Testis (tissue), 2 donors: ENCODE measurements at regions not wholly inside any gene's neighbourhood (a gene's known extent, or its start where the extent isn't known, plus 50 kb on each side); places are given as distances from the start of the nearest gene placed in this dataset.

Experiments
- POLR2A ChIP-seq: fragments of 450-650 bp; IDR thresholded peaks from one replicate; pipeline ENCODE4 v1.6.1; 2017; ENCODE audit warnings: antibody characterized with exemption, mild to moderate bottlenecking, moderate library complexity
- TF ChIP-seq, protein P1 (sequence below), 3 experiments: fragments of 450-650 bp in 2 of 3; fragments of 200-600 bp in 1 of 3; sonication (generic) in 1 of 3; IDR thresholded peaks; one replicate each; pipeline ENCODE4 v1.5.1; 2016 to 2019; ENCODE audit warnings: antibody characterized with exemption in 3 of 3, mild to moderate bottlenecking in 2 of 3, moderate library complexity in 1 of 3

DNA sequence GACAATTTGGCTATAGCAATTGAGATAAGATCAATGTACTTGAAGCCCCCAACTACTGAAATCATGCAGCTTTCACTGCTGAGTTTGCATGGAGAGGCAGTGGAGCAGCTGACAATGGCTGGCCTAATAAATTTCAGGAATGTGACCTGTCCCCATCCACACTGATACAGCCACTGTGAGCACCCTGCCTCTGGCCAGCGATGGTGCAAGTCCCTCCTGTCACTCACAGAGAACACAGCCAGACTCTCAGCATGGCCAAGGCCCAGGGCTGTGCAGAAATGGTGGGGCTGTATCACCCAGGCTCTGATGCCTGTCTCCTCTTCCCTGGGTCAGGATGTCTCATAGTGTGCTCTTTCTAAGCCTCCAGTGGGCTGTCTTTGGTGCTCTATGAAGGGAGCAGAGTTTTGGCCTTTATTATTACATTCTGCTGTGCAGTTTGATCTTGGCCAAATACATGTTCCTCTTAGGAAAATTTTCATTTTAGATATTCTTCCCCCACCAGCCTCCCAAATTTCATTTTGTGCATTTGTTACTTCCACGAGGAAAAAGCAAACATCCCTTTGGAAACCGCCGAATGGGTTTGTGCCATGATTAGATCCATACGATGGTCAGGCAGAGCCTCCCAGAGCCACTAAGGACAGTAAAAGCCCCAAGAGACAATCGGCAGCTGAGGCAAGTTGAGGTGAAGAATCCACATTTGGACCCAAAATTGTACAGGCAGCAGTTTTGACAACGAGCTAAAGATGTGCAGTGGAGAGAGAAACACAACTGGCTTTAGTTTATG is 85.1 kb upstream of the WSCD2 start:
- TF ChIP-seq, protein P1, sequence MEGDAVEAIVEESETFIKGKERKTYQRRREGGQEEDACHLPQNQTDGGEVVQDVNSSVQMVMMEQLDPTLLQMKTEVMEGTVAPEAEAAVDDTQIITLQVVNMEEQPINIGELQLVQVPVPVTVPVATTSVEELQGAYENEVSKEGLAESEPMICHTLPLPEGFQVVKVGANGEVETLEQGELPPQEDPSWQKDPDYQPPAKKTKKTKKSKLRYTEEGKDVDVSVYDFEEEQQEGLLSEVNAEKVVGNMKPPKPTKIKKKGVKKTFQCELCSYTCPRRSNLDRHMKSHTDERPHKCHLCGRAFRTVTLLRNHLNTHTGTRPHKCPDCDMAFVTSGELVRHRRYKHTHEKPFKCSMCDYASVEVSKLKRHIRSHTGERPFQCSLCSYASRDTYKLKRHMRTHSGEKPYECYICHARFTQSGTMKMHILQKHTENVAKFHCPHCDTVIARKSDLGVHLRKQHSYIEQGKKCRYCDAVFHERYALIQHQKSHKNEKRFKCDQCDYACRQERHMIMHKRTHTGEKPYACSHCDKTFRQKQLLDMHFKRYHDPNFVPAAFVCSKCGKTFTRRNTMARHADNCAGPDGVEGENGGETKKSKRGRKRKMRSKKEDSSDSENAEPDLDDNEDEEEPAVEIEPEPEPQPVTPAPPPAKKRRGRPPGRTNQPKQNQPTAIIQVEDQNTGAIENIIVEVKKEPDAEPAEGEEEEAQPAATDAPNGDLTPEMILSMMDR (IDR thresholded peaks at IDR 0.05): no peak
- no peak for TF ChIP-seq POLR2A
